Left renal pelvis (tissue), 4 donors: ENCODE measurements at regions not wholly inside any gene's neighbourhood (a gene's known extent, or its start where the extent isn't known, plus 50 kb on each side); places are given as distances from the start of the nearest gene placed in this dataset.

ENCODE experiments used
- DNase-seq, 4 donors: peaks; one replicate each; pipeline ENCODE4 v3.0.0-alpha.2; 2013; ENCODE audit warnings: low read depth in 4 of 4, low spot score in 3 of 4

DNA sequence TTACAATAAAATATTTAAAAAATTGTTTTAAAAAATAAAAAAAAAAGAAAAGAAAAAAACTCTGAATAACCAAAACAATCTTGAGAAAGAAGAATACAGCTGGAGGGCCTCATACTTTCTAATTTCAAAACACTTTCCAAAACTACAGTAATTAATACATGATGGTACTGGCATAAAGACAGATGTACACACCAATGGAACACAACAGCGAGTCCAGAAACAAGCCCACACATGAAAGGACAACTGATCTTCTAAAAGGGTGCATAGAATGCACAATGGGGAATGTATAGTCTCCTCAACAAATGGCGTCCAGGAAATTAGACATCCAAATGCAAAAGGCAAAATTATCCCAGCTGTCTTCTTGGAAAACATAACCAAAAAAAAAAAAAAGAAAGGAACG is 99.6 kb downstream of the LURAP1L start:
- DNase-seq = no peak

DNA sequence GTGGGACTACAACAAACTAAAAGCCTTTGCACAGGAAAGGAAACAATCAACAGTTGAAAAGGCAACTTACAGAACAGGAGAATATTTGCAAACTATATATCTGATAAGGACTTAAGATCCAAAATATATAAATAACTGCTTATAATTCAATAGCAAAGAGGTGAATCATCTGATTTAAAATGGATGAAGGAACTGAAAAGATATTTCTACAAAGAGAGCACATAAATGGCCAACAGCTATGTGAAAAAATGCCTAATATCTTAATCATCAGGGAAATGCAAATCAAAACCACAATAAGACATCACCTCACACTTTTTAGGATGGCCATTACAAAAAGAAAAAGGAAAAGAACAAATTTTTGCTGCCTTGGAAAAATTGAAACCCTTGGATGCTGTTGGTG is 100.4 kb downstream of the LURAP1L start:
- no peak for DNase-seq

- DNase-seq = no peak
Measured at GRCh38 chr9:12876872-12877271, 102.1 kb downstream of the LURAP1L start.

DNA sequence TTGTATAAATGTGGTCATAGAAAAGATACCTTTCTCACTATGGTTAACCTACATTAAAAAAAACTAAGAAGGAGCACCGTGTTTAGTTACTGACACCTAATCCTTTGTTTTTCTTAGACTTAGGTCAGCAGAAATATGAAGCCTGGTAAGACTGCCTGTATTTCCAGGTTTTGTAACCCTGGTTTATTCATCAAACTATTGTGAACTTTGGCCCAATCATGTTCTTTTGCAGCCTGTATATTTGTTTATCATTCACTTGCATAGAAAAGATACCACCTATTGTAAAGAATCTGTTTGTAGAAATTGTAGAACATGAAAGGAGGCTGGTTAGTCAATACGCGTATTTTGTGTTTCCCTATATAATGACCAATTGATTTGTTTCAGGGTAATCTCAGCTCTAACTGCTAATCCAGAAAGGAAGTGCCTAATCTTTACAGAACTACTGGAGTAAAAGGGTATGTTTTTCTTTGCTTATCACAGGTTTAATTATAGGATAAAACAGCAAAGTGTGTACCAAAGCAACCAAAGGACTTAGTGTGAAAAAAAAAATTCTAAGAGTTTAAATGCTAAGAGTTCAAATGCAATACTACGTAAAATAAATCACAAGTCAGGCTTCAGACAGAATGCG is 103.6 kb downstream of the LURAP1L start:
- DNase-seq = no peak

- no peak for DNase-seq
Measured at GRCh38 chr9:12879961-12880360, 105.1 kb downstream of the LURAP1L start.

GRCh38 chr9:12880406-12881015 is 105.7 kb downstream of the LURAP1L start:
- no peak for DNase-seq

DNA sequence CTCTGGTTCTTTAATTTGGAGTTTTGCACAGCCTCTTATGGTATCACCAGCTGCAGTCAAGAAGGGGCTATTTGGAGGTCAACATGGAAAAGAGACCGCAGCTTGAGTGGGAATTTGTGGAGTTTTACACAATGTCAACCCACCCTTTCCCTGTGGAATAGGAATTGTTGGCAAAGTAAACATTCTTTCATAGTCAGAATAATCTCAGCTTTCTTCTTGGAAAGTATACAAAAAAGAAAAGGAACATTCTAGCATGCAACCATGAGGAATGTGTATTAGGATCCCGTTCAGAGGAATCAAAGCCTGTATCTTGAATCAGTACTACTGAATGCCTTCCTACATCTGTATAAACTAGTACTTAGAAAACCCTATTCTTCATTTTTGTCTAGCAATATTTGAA is 107.6 kb downstream of the LURAP1L start:
- DNase-seq = no peak

DNA sequence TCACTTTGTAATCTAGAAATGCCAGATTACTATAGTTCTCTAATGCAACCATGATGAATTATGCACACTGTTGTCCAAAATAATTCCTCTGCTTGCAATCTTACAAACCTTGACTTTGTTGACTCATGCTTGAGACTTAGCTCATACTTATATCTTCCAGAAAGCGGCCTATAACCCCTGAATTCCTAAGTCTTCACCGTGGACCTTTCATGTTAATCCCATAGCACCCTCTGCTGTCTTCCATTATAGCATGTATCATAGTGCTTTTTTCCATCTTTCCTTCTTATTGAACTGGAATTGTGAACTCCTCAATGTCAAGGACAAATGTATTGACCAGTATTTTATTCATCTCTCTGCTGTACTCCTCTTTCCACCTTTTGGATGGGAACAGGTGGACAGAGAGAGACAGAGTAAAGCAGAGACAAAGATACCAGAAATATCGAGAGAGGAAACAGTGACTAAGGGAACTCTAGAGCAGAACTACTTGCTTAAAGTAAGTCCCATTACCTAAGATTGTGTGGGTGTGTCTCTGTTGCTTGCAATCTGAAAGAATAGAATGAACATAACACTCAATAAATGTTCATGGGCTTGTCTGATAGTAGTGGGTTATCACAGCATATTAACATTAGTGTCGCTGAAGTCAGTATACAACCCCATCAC is 110.0 kb downstream of the LURAP1L start:
- no peak for DNase-seq

DNA sequence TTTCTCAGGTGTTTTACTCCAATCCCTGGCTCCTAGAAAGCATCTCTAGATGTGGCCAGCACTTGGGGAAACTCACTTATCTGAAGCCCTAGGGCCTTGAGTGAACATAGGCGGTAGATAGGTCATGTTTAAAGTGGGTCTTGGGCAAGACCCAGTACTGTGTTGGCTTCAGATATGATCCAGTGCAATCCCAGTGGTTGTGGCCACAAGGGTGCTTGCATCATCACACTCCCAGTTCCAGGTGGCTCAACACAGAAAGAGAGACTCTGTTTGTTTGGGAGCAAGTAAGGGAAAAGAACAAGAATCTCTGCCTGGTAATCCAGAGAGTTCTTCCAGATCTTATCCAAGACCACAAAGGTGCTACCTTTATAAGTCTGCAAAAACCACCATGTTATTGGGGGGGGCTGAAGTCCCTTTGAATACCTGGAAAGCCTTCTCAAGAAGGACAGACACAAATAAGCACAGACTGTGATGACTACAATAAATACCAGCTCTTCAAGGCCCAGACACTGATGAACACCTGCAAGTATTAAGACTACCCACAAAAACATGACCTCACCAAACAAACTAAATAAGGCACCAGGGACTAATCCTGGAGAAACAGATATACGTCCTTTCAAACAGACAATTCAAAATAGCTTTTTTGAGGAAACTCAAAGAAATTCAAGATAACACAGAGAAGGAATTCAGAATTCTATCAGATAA is 114.7 kb downstream of the LURAP1L start:
- DNase-seq = no peak

GRCh38 chr9:12891588-12891987 is 116.8 kb downstream of the LURAP1L start:
- no peak for DNase-seq

DNA sequence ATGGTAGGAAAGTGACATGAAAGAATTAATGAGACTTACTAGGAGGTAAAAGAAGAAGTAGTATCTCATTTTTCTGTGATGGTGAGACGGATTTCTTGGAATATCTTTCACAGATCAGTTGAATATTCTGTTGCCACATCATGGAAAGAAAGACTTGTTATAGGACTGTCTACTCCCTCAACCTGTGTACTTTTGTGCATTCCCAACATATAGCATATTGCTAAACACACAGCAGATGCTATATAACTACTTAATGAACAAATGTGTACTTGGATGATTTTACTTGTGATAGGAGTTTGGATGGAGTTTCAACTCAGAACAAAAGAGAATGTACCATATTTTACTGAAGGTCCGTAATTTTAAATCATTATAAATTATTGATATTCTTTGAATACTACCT is 128.5 kb downstream of the LURAP1L start:
- no peak for DNase-seq

- no peak for DNase-seq
Measured at GRCh38 chr9:12904261-12905000, 129.6 kb downstream of the LURAP1L start.

- no peak for DNase-seq
Measured at GRCh38 chr9:12906646-12907045, 131.8 kb downstream of the LURAP1L start.

- DNase-seq = no peak
Measured at GRCh38 chr9:12908895-12909294, 134.1 kb downstream of the LURAP1L start.

DNA sequence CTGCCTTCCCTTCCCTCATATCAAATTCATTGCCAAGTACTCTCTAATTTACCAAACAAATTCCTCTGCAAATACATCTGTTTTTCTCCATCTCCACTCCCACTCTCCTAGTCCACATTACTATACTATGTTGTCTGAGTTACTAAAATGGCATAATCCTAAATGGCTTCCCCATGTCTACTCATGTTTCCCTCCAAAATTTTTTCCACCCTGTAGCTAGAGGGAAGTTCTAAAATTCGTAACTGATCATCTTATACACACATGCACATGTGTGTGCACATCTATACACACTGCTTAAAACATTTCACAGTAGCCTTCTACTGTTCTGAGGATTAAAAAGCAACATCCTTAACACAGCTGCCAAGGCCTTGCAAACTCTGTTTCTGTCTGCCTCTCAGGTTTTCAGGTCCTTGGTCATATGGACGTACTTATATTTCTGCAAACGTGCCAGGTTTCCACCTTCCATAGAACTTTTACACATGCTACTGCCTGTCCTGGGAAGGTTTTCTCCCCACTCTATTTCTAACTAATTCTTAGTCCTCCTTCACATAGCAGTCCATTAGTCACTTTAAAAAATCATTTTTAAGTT is 140.6 kb downstream of the LURAP1L start:
- DNase-seq = no peak

DNA sequence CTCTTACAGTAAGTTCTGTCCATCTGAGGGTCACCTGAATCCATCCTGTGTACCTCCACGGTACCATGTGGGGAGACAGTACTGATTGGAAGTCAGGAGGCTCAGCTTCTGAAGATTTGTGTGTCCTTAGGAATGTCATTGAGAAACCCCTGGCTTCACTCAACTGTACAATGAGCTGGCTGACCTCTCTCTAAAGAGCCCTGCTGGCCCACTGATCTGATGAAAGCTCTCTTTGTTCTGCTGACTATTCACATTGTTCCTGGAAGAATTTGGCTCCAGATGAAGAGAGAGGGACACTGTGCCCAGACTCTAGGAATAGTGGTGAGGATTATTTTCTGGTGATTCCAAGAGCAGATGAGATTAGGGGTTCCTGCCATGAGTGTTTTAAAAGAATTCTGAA is 141.2 kb downstream of the LURAP1L start:
- DNase-seq = no peak

GRCh38 chr9:12920437-12920836 is 145.6 kb downstream of the LURAP1L start:
- DNase-seq = no peak

DNA sequence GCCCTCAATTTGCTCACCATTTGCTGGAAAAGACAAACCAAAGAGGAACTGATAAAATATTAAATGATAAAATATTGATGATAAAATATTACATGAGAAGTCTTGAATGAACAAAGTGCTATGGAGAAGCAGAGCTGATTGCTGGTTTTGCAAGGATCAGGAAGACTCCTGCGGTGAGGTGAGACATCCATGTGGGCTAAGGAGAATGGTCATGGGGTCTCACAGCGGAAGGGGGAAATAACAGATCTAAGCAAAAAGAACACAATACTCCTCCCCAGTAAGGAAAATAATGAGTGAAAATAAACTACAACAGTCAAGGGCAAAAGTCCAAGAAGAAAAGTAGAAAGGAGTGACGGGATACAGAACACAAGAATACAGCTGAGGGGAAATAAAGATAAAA is 146.8 kb downstream of the LURAP1L start:
- no peak for DNase-seq

GRCh38 chr9:12922224-12922866 is 147.5 kb downstream of the LURAP1L start:
- no peak for DNase-seq

DNA sequence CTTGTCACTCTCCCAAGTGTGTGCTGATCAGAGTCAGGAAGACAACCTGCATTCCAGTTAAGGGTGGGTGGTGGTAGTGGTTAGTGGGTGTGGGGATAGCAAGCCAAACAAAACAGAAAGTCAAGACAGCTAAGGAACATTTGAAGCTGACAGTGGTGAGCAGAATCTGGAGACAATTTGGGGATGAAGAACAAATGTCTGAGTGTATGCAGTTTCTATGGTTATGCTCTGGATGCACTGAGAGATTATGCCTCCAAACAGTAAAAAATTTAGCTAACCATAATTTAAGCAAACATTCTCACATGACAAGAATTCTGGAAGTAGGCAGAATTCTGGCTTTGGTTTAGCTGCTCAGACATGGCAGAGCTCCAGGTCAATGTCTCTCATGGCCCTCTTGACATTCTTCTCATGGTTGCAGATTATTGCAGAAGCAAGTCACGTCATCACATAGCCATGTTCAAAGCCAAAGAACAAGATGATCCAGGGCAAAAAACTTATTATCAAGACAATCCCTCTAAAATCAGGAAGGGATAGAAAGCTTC is 148.7 kb downstream of the LURAP1L start:
- DNase-seq = no peak
